ENCODE measurements at regions not wholly inside any gene's neighbourhood (a gene's known extent, or its start where the extent isn't known, plus 50 kb on each side); places are given as distances from the start of the nearest gene placed in this dataset.

DNA sequence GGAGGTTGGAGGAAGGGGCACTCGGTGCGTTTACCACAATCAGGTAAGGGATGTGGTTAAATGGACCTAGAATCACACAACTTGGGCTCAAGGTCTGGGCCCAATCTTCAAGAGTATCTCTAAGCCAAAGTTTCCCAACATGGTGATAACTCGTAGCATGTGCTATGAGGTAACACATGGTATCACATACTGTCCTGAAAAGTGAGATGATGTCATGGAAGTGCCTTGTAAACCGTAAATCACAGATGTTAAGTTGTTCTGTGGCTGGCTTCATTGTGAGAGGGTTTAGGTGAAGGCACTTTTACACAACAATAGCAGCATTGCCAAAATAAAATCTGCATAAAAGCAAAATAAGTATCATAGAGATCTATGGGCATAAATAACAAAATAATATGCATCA lies 551.8 kb downstream of the PLCL1 start:
- Histone ChIP-seq H3K9ac (ENCODE audit: low read length) (no peak overlapping the region), H3K4me2 (ENCODE audit: low read length) (no peak overlapping the region), H3K9me3 (ENCODE audit: insufficient read depth, low read depth, low read length) (no peaks in the 10 kb centered on the region), H3K4me1 (ENCODE audit: insufficient read depth, low read length) (no peaks in the 10 kb centered on the region), H3K27ac (ENCODE audit: low read depth, low read length) (no peak overlapping the region), H4K20me1 (ENCODE audit: insufficient read depth, low read length) (no peaks in the 10 kb centered on the region), H3K79me2 (ENCODE audit: insufficient read depth, low read length) (no peaks in the 10 kb centered on the region), H3K27me3 (ENCODE audit: insufficient read depth, low read length) (no peaks in the 10 kb centered on the region), H2AFZ (ENCODE audit: low read depth, low read length) (no peak overlapping the region), H3K4me3 (ENCODE audit: insufficient read depth, low read depth, low read length) (no peak overlapping the region), H3K36me3 (ENCODE audit: insufficient read depth, low read length) (no peaks in the 10 kb centered on the region)
- Mint-ChIP-seq H3K27me3 (ENCODE audit: low read depth, unreplicated experiment) (no peaks in the 10 kb centered on the region), H3K36me3 (ENCODE audit: low read depth, unreplicated experiment) (no peaks in the 10 kb centered on the region), H3K4me3 (ENCODE audit: unreplicated experiment) (no peak overlapping the region), H3K27ac (ENCODE audit: unreplicated experiment) (no peak overlapping the region), H3K9me3 (ENCODE audit: unreplicated experiment) (no peaks in the 10 kb centered on the region), H3K4me1 (ENCODE audit: low read depth, unreplicated experiment) (no peaks in the 10 kb centered on the region)
- DNase-seq (ENCODE audit: low read depth) = no peak
- TF ChIP-seq CTCF (IDR thresholded peaks at IDR 0.05; ENCODE audit: insufficient read depth, low read depth, low read length) = no peak
- no peak for TF ChIP-seq EZH2 (IDR thresholded peaks at IDR 0.05; ENCODE audit: insufficient read depth, low read length)
- no peak for FAIRE-seq

GRCh38 chr2:198351647-198352046 lies 547.3 kb downstream of the PLCL1 start:
- Mint-ChIP-seq H3K9me3 (ENCODE audit: unreplicated experiment) (no peaks in the 10 kb centered on the region), H3K27me3 (ENCODE audit: low read depth, unreplicated experiment) (no peaks in the 10 kb centered on the region), H3K27ac (ENCODE audit: unreplicated experiment) (no peak overlapping the region), H3K4me3 (ENCODE audit: unreplicated experiment) (no peak overlapping the region), H3K4me1 (ENCODE audit: low read depth, unreplicated experiment) (peaks cover 7% of the 10 kb centered on the region), H3K36me3 (ENCODE audit: low read depth, unreplicated experiment) (no peaks in the 10 kb centered on the region)
- no peak overlapping the region for H3K4me3 ChIP-seq (ENCODE audit: insufficient read depth, low read depth, low read length)
- no peak for FAIRE-seq
- no peak for DNase-seq (ENCODE audit: low read depth)
- H3K79me2 ChIP-seq (ENCODE audit: insufficient read depth, low read length) = no peaks in the 10 kb centered on the region
- no peaks in the 10 kb centered on the region for H4K20me1 ChIP-seq (ENCODE audit: insufficient read depth, low read length)
- H3K27ac ChIP-seq (ENCODE audit: low read depth, low read length) = no peak overlapping the region
- no peak overlapping the region for H3K9ac ChIP-seq (ENCODE audit: low read length)
- TF ChIP-seq CTCF (IDR thresholded peaks at IDR 0.05; ENCODE audit: insufficient read depth, low read depth, low read length) = no peak
- no peak for TF ChIP-seq EZH2 (IDR thresholded peaks at IDR 0.05; ENCODE audit: insufficient read depth, low read length)
- no peaks in the 10 kb centered on the region for H3K27me3 ChIP-seq (ENCODE audit: insufficient read depth, low read length)
- no peak overlapping the region for H3K4me2 ChIP-seq (ENCODE audit: low read length)
- H2AFZ ChIP-seq (ENCODE audit: low read depth, low read length) = no peak overlapping the region
- H3K4me1 ChIP-seq (ENCODE audit: insufficient read depth, low read length) = no peaks in the 10 kb centered on the region
- H3K36me3 ChIP-seq (ENCODE audit: insufficient read depth, low read length) = no peaks in the 10 kb centered on the region
- H3K9me3 ChIP-seq (ENCODE audit: insufficient read depth, low read depth, low read length) = no peaks in the 10 kb centered on the region

DNA sequence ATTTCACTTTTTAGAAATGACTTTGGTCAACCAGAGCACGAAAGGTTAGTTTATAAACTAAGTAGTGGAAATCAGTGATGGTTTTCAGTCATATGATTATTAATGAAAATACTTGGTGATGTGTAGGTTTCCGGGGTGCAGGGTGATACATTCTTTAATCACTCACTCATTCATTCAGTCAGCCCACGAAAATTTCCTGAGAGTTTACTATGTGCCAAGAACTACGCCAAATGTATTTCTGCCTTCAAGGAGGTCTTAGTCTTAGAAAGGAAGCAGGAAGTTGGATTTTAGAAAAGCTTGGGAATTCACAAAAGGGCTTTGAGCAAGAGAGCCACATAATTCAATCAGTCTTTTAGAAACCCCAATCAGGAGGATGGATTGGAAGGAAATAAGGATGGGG lies 543.6 kb downstream of the PLCL1 start:
- no peak overlapping the region for H3K4me2 ChIP-seq (ENCODE audit: low read length)
- no peaks in the 10 kb centered on the region for H3K27me3 ChIP-seq (ENCODE audit: insufficient read depth, low read length)
- TF ChIP-seq EZH2 (IDR thresholded peaks at IDR 0.05; ENCODE audit: insufficient read depth, low read length) (no peak), CTCF (IDR thresholded peaks at IDR 0.05; ENCODE audit: insufficient read depth, low read depth, low read length) (no peak)
- no peaks in the 10 kb centered on the region for H3K9me3 Mint-ChIP-seq (ENCODE audit: unreplicated experiment)
- FAIRE-seq = no peak
- H3K4me1 ChIP-seq (ENCODE audit: insufficient read depth, low read length) = no peaks in the 10 kb centered on the region
- no peak overlapping the region for H3K9ac ChIP-seq (ENCODE audit: low read length)
- no peak overlapping the region for H3K4me3 ChIP-seq (ENCODE audit: insufficient read depth, low read depth, low read length)
- H3K4me1 Mint-ChIP-seq (ENCODE audit: low read depth, unreplicated experiment) = peaks cover 7% of the 10 kb centered on the region
- H3K4me3 Mint-ChIP-seq (ENCODE audit: unreplicated experiment) = no peak overlapping the region
- no peak overlapping the region for H2AFZ ChIP-seq (ENCODE audit: low read depth, low read length)
- DNase-seq (ENCODE audit: low read depth) = peak; percentile 4
- no peaks in the 10 kb centered on the region for H3K36me3 Mint-ChIP-seq (ENCODE audit: low read depth, unreplicated experiment)
- no peaks in the 10 kb centered on the region for H3K9me3 ChIP-seq (ENCODE audit: insufficient read depth, low read depth, low read length)
- no peaks in the 10 kb centered on the region for H3K27me3 Mint-ChIP-seq (ENCODE audit: low read depth, unreplicated experiment)
- no peak overlapping the region for H3K27ac ChIP-seq (ENCODE audit: low read depth, low read length)
- H3K79me2 ChIP-seq (ENCODE audit: insufficient read depth, low read length) = no peaks in the 10 kb centered on the region
- no peaks in the 10 kb centered on the region for H4K20me1 ChIP-seq (ENCODE audit: insufficient read depth, low read length)
- H3K27ac Mint-ChIP-seq (ENCODE audit: unreplicated experiment) = no peak overlapping the region
- H3K36me3 ChIP-seq (ENCODE audit: insufficient read depth, low read length) = no peaks in the 10 kb centered on the region
